Gastroesophageal sphincter (tissue), 4 donors: ENCODE measurements at regions not wholly inside any gene's neighbourhood (a gene's known extent, or its start where the extent isn't known, plus 50 kb on each side); places are given as distances from the start of the nearest gene placed in this dataset.

ENCODE experiments used
- ATAC-seq: fragments of 150-250 bp; one replicate; pipeline ENCODE4 v1.9.1; 2016; ENCODE audit warnings: mild to moderate bottlenecking, moderate library complexity
- H3K27ac ChIP-seq, 4 donors: fragments of 200-600 bp; sonication (generic) in 3 of 4; 1 replicate in 3 of 4; 2 replicates in 1 of 4; pipeline ENCODE4 v1.5.1; 2016 to 2019
- H3K27me3 ChIP-seq: fragments of 200-600 bp; sonication (generic); one replicate; pipeline ENCODE4 v1.5.1; 2019
- H3K36me3 ChIP-seq, 2 donors: fragments of 200-600 bp; sonication (generic); one replicate each; pipeline ENCODE4 v1.5.1; 2019; ENCODE audit warnings: control low read depth in 1 of 2
- H3K4me1 ChIP-seq, 3 donors: fragments of 200-600 bp; sonication (generic); 1 replicate in 2 of 3; 2 replicates in 1 of 3; pipeline ENCODE4 v1.5.1; 2016 to 2019; ENCODE audit warnings: control low read depth in 2 of 3
- H3K4me3 ChIP-seq, 2 donors: fragments of 200-600 bp; sonication (generic); one replicate each; pipeline ENCODE4 v1.5.1; 2019; ENCODE audit warnings: mild to moderate bottlenecking in 1 of 2, moderate library complexity in 1 of 2
- H3K9me3 ChIP-seq, 3 donors: fragments of 200-600 bp; sonication (generic); one replicate each; pipeline ENCODE4 v1.5.1; 2017 to 2019; ENCODE audit warnings: control low read depth in 2 of 3
- CTCF ChIP-seq, 4 experiments: fragments of 200-600 bp in 2 of 4; fragments of 450-650 bp in 2 of 4; sonication (generic) in 1 of 4; IDR thresholded peaks; one replicate each; pipeline ENCODE4 v1.5.1; 2017 to 2019; ENCODE audit warnings: antibody characterized with exemption in 4 of 4, mild to moderate bottlenecking in 2 of 4, moderate library complexity in 2 of 4
- EP300 ChIP-seq: sonication (generic); formaldehyde crosslinking; IDR thresholded peaks from one replicate; pipeline ENCODE4 v1.6.1; 2017; ENCODE audit warnings: antibody characterized with exemption, mild to moderate bottlenecking
- POLR2A ChIP-seq, 2 donors: fragments of 450-650 bp; IDR thresholded peaks; one replicate each; pipeline ENCODE4 v1.6.1; 2017; ENCODE audit warnings: antibody characterized with exemption in 2 of 2, mild to moderate bottlenecking in 2 of 2, moderate library complexity in 1 of 2
- POLR2AphosphoS5 ChIP-seq: sonication (generic); formaldehyde crosslinking; IDR thresholded peaks from one replicate; pipeline ENCODE4 v1.6.1; 2017; ENCODE audit warnings: antibody characterized with exemption
- WGBS, 2 donors: methylation state at CpG; one replicate each; pipeline ENCODE4 v1.1.5; 2018; ENCODE audit warnings: low coverage in 1 of 2; 5-methylcytosine and 5-hydroxymethylcytosine counted together

GRCh38 chr2:441258-442022, 153.5 kb upstream of the ALKAL2 start:
- WGBS, 2 donors = 64 to 75% methylated on average over 3 to 15 of the region's 16 CpGs
- Histone ChIP-seq H3K36me3 (no peaks in the 10 kb centered on the region), H3K27me3 (peaks cover 51% of the 10 kb centered on the region), H3K27ac (no peak overlapping the region), H3K4me3 (no peak overlapping the region), H3K9me3 (no peaks in the 10 kb centered on the region), H3K4me1 (no peaks in the 10 kb centered on the region)
- no peak for TF ChIP-seq POLR2A (IDR thresholded peaks at IDR 0.05)
- ATAC-seq = peak; percentile 25

GRCh38 chr2:440403-440740, 152.5 kb upstream of the ALKAL2 start:
- Histone ChIP-seq H3K4me3 (no peak overlapping the region), H3K27ac (no peak overlapping the region), H3K27me3 (peaks cover 51% of the 10 kb centered on the region), H3K9me3 (no peaks in the 10 kb centered on the region), H3K36me3 (no peaks in the 10 kb centered on the region), H3K4me1 (no peaks in the 10 kb centered on the region)
- TF ChIP-seq CTCF (IDR thresholded peaks at IDR 0.05) (no peak), POLR2A (IDR thresholded peaks at IDR 0.05) (no peak)
- 48 to 65% methylated on average over 2 to 4 of the region's 4 CpGs for WGBS, 2 donors
- ATAC-seq = no peak

GRCh38 chr2:439556-440402, 151.9 kb upstream of the ALKAL2 start:
- peaks cover 51% of the 10 kb centered on the region for H3K27me3 ChIP-seq
- no peak overlapping the region for H3K4me3 ChIP-seq
- no peaks in the 10 kb centered on the region for H3K36me3 ChIP-seq
- TF ChIP-seq CTCF (IDR thresholded peaks at IDR 0.05) (no peak), POLR2AphosphoS5 (no peak), EP300 (no peak), POLR2A (IDR thresholded peaks at IDR 0.05) (no peak)
- no peaks in the 10 kb centered on the region for H3K9me3 ChIP-seq
- no peak overlapping the region for H3K27ac ChIP-seq
- H3K4me1 ChIP-seq = no peaks in the 10 kb centered on the region
- peak; percentile 36 for ATAC-seq
- WGBS, 2 donors = 65 to 76% methylated on average over 11 to 13 of the region's 24 CpGs

GRCh38 chr2:439077-439476, 151.2 kb upstream of the ALKAL2 start:
- H3K4me3 ChIP-seq = no peak overlapping the region
- 87 to 88% methylated on average over 3 to 10 of the region's 17 CpGs for WGBS, 2 donors
- H3K9me3 ChIP-seq = no peaks in the 10 kb centered on the region
- H3K36me3 ChIP-seq = no peaks in the 10 kb centered on the region
- no peaks in the 10 kb centered on the region for H3K4me1 ChIP-seq
- no peak for TF ChIP-seq POLR2AphosphoS5
- TF ChIP-seq CTCF (IDR thresholded peaks at IDR 0.05) = no peak
- no peak for ATAC-seq
- no peak overlapping the region for H3K27ac ChIP-seq
- H3K27me3 ChIP-seq = peaks cover 51% of the 10 kb centered on the region

- Histone ChIP-seq H3K4me3 (no peak overlapping the region), H3K27ac (no peak overlapping the region), H3K4me1 (no peaks in the 10 kb centered on the region), H3K27me3 (peaks cover 50% of the 10 kb centered on the region), H3K9me3 (no peaks in the 10 kb centered on the region), H3K36me3 (no peaks in the 10 kb centered on the region)
- TF ChIP-seq POLR2AphosphoS5 = no peak
- no peak for TF ChIP-seq CTCF (IDR thresholded peaks at IDR 0.05)
- TF ChIP-seq EP300 = no peak
- no peak for TF ChIP-seq POLR2A (IDR thresholded peaks at IDR 0.05)
- 18 to 39% methylated on average over 15 of the region's 15 CpGs for WGBS, 2 donors
- no peak for ATAC-seq
These were observed 150.0 kb upstream of the ALKAL2 start for GRCh38 chr2:437756-438393.
